Right lobe of liver (tissue), 4 donors: ENCODE measurements at regions not wholly inside any gene's neighbourhood (a gene's known extent, or its start where the extent isn't known, plus 50 kb on each side); places are given as distances from the start of the nearest gene placed in this dataset.

Experiments
- CTCF ChIP-seq, 4 donors: fragments of 200-600 bp in 3 of 4; fragments of 450-650 bp in 1 of 4; IDR thresholded peaks; one replicate each; pipeline versions ENCODE4 v1.5.1 to v1.8.0; 2016 to 2022; ENCODE audit warnings: antibody characterized with exemption in 4 of 4, mild to moderate bottlenecking in 2 of 4
- POLR2A ChIP-seq: fragments of 450-650 bp; IDR thresholded peaks from one replicate; pipeline ENCODE4 v1.6.1; 2017; ENCODE audit warnings: antibody characterized with exemption, mild to moderate bottlenecking
- donor health status: DM: no; HTN: no; CAD: no.
- donor health status: DM: no; HTN: no; CAD: no.
- donor health status: DM: no; HTN: yes; CAD: no.

GRCh38 chr16:6494716-6495115, 837.9 kb upstream of the RBFOX1 start:
- TF ChIP-seq POLR2A (no peak), CTCF (IDR thresholded peaks at IDR 0.05) (no peak)
